ENCODE measurements at regions not wholly inside any gene's neighbourhood (a gene's known extent, or its start where the extent isn't known, plus 50 kb on each side); places are given as distances from the start of the nearest gene placed in this dataset.

- Histone ChIP-seq H3K4me1 (ENCODE audit: insufficient read depth, poor library complexity, severe bottlenecking) (peaks cover 22% of the 10 kb centered on the region), H3K27ac (ENCODE audit: poor library complexity, severe bottlenecking) (no peak overlapping the region), H3K36me3 (ENCODE audit: low read depth) (no peaks in the 10 kb centered on the region), H3K27me3 (ENCODE audit: insufficient read depth, poor library complexity, severe bottlenecking) (no peaks in the 10 kb centered on the region), H3K4me3 (ENCODE audit: severe bottlenecking) (no peak overlapping the region), H3K9me3 (ENCODE audit: severe bottlenecking) (no peaks in the 10 kb centered on the region)
- DNase-seq (ENCODE audit: low spot score) (no peak), ATAC-seq (ENCODE audit: low read depth) (no peak)
- TF ChIP-seq CTCF (IDR thresholded peaks at IDR 0.05; ENCODE audit: poor library complexity, severe bottlenecking): no peak
Measured at GRCh38 chr18:10121028-10121427, 207.2 kb downstream of the VAPA start.

- ATAC-seq (ENCODE audit: low read depth) (peak; percentile 96), DNase-seq (ENCODE audit: low spot score) (no peak)
- no peaks in the 10 kb centered on the region for H3K36me3 ChIP-seq (ENCODE audit: low read depth)
- H3K27ac ChIP-seq (ENCODE audit: poor library complexity, severe bottlenecking): peak overlapping the region; percentile 59
- H3K9me3 ChIP-seq (ENCODE audit: severe bottlenecking): no peaks in the 10 kb centered on the region
- TF ChIP-seq CTCF (IDR thresholded peaks at IDR 0.05; ENCODE audit: poor library complexity, severe bottlenecking): no peak
- peaks cover 22% of the 10 kb centered on the region for H3K4me1 ChIP-seq (ENCODE audit: insufficient read depth, poor library complexity, severe bottlenecking)
- H3K4me3 ChIP-seq (ENCODE audit: severe bottlenecking): no peak overlapping the region
- H3K27me3 ChIP-seq (ENCODE audit: insufficient read depth, poor library complexity, severe bottlenecking): no peaks in the 10 kb centered on the region
Measured at GRCh38 chr18:10121786-10122515, 208.1 kb downstream of the VAPA start.

- peak; percentile 49 for ATAC-seq (ENCODE audit: low read depth)
- Histone ChIP-seq H3K4me1 (ENCODE audit: insufficient read depth, poor library complexity, severe bottlenecking) (peaks cover 22% of the 10 kb centered on the region), H3K4me3 (ENCODE audit: severe bottlenecking) (no peak overlapping the region), H3K36me3 (ENCODE audit: low read depth) (no peaks in the 10 kb centered on the region), H3K27me3 (ENCODE audit: insufficient read depth, poor library complexity, severe bottlenecking) (no peaks in the 10 kb centered on the region), H3K9me3 (ENCODE audit: severe bottlenecking) (no peaks in the 10 kb centered on the region), H3K27ac (ENCODE audit: poor library complexity, severe bottlenecking) (peak overlapping the region; percentile 59)
- no peak for DNase-seq (ENCODE audit: low spot score)
- no peak for TF ChIP-seq CTCF (IDR thresholded peaks at IDR 0.05; ENCODE audit: poor library complexity, severe bottlenecking)
Measured at GRCh38 chr18:10122988-10123950, 209.5 kb downstream of the VAPA start.

GRCh38 chr18:10124071-10124470 is 210.3 kb downstream of the VAPA start:
- no peak overlapping the region for H3K4me3 ChIP-seq (ENCODE audit: severe bottlenecking)
- DNase-seq (ENCODE audit: low spot score) (no peak), ATAC-seq (ENCODE audit: low read depth) (no peak)
- no peak for TF ChIP-seq CTCF (IDR thresholded peaks at IDR 0.05; ENCODE audit: poor library complexity, severe bottlenecking)
- peaks cover 22% of the 10 kb centered on the region for H3K4me1 ChIP-seq (ENCODE audit: insufficient read depth, poor library complexity, severe bottlenecking)
- no peaks in the 10 kb centered on the region for H3K36me3 ChIP-seq (ENCODE audit: low read depth)
- no peaks in the 10 kb centered on the region for H3K9me3 ChIP-seq (ENCODE audit: severe bottlenecking)
- no peaks in the 10 kb centered on the region for H3K27me3 ChIP-seq (ENCODE audit: insufficient read depth, poor library complexity, severe bottlenecking)
- no peak overlapping the region for H3K27ac ChIP-seq (ENCODE audit: poor library complexity, severe bottlenecking)

Measured in RWPE2 (cell line).